Mammary epithelial cell (primary cell): ENCODE measurements at regions not wholly inside any gene's neighbourhood (a gene's known extent, or its start where the extent isn't known, plus 50 kb on each side); places are given as distances from the start of the nearest gene placed in this dataset.

Experiments used
- CTCF ChIP-seq, 2 donors: IDR thresholded peaks in 1 of 2; conservative IDR thresholded peaks in 1 of 2; 2 replicates each; pipeline ENCODE4 v1.5.1; 2011 to 2012; ENCODE audit warnings: inconsistent platforms in 2 of 2, low read length in 2 of 2, mild to moderate bottlenecking in 2 of 2, control low read depth in 1 of 2, low read depth in 1 of 2; ENCODE audit not compliant: insufficient read depth in 1 of 2; ENCODE audit errors: extremely low read depth in 1 of 2
- EZH2 ChIP-seq: IDR thresholded peaks from 2 replicates; pipeline ENCODE4 v1.6.1; 2012; ENCODE audit warnings: low read length, inconsistent platforms, borderline replicate concordance

GRCh38 chr12:47411966-47412365 is 293.9 kb downstream of the RPAP3 start:
- no peak for TF ChIP-seq CTCF (conservative IDR thresholded peaks at IDR 0.05 in 1 of 2, IDR thresholded peaks at IDR 0.05 in 1 of 2; ENCODE audit: extremely low read depth in 1 of 2, insufficient read depth in 1 of 2, low read depth in 1 of 2, low read length in 2 of 2)
- TF ChIP-seq EZH2: no peak
